WTC11 (cell line): ENCODE measurements at regions not wholly inside any gene's neighbourhood (a gene's known extent, or its start where the extent isn't known, plus 50 kb on each side); places are given as distances from the start of the nearest gene placed in this dataset.
"Not testable (repeated sequence)": the region's sequence is repeated elsewhere in the genome, so short reads cannot be mapped to it uniquely, and the experiment has no call there.

Experiments
- ATAC-seq: fragments of 200-7000 bp; cut with Tn5 transposase; 2 replicates; pipeline ENCODE4 v1.10.0; 2021; ENCODE audit warnings: mild to moderate bottlenecking, moderate library complexity
- CTCF ChIA-PET: fragments of 300-600 bp; sonication (Branson Sonifier 250); formaldehyde crosslinking; loops from one replicate; lab custom pipeline; 2021; ENCODE audit warnings: antibody characterized with exemption; lab: Charles Lee
- POLR2A ChIA-PET: fragments of 350-600 bp; sonication (Branson Sonifier 250); formaldehyde crosslinking; loops from one replicate; lab custom pipeline; 2021; ENCODE audit warnings: antibody characterized with exemption; lab: Charles Lee
- DNase-seq: peaks from one replicate; pipeline ENCODE4 v3.0.0; 2021; ENCODE audit warnings: low spot score
- H3K27ac Mint-ChIP-seq: 2 replicates; pipeline ENCODE4 v1.8.0; 2021; ENCODE audit warnings: mixed read lengths
- H3K27me3 Mint-ChIP-seq: 2 replicates; pipeline ENCODE4 v1.8.0; 2021; ENCODE audit warnings: low read depth, mild to moderate bottlenecking, moderate library complexity, mixed read lengths
- H3K36me3 Mint-ChIP-seq: 2 replicates; pipeline ENCODE4 v1.8.0; 2021; ENCODE audit warnings: mixed read lengths
- H3K4me1 Mint-ChIP-seq: 2 replicates; pipeline ENCODE4 v1.8.0; 2022; ENCODE audit warnings: mixed read lengths
- H3K4me3 Mint-ChIP-seq: 2 replicates; pipeline ENCODE4 v1.8.0; 2021; ENCODE audit warnings: mild to moderate bottlenecking, moderate library complexity, mixed read lengths
- H3K9me3 Mint-ChIP-seq: 2 replicates; pipeline ENCODE4 v1.8.0; 2021; ENCODE audit warnings: mixed read lengths
- CBFB ChIP-seq: sonication (generic); formaldehyde crosslinking; IDR thresholded peaks from 2 replicates; pipeline ENCODE4 v1.8.1; 2022; ENCODE audit warnings: mild to moderate bottlenecking, low read depth, missing genetic modification reagents
- CREB1 ChIP-seq: sonication (generic); formaldehyde crosslinking; IDR thresholded peaks from 2 replicates; pipeline ENCODE4 v1.8.0; 2023; ENCODE audit warnings: mild to moderate bottlenecking, missing genetic modification reagents
- ESRRA ChIP-seq: sonication (generic); formaldehyde crosslinking; IDR thresholded peaks from 2 replicates; pipeline ENCODE4 v1.8.1; 2022; ENCODE audit warnings: mild to moderate bottlenecking, missing genetic modification reagents, borderline replicate concordance
- ETV6 ChIP-seq: sonication (generic); formaldehyde crosslinking; IDR thresholded peaks from 2 replicates; pipeline ENCODE4 v1.8.1; 2022; ENCODE audit warnings: mild to moderate bottlenecking, missing genetic modification reagents
- FOXJ3 ChIP-seq: sonication (generic); formaldehyde crosslinking; IDR thresholded peaks from 2 replicates; pipeline ENCODE4 v1.9.0; 2021; ENCODE audit warnings: missing genetic modification reagents, mild to moderate bottlenecking, borderline replicate concordance
- GRHL2 ChIP-seq: fragments of 250-450 bp; sonication (Bioruptor Pico); IDR thresholded peaks from 2 replicates; pipeline ENCODE4 v1.8.0; 2022; ENCODE audit warnings: mild to moderate bottlenecking, moderate library complexity; ENCODE audit not compliant: insufficient replicate concordance, severe bottlenecking
- IRF2 ChIP-seq: sonication (generic); formaldehyde crosslinking; IDR thresholded peaks from 2 replicates; pipeline ENCODE4 v1.8.0; 2022; ENCODE audit warnings: low read depth, missing genetic modification reagents, borderline replicate concordance
- TEAD1 ChIP-seq: sonication (generic); formaldehyde crosslinking; IDR thresholded peaks from 2 replicates; pipeline ENCODE4 v1.8.0; 2022; ENCODE audit warnings: mild to moderate bottlenecking, missing genetic modification reagents
- TF ChIP-seq, protein P1 (sequence below): sonication (generic); formaldehyde crosslinking; IDR thresholded peaks from 2 replicates; pipeline ENCODE4 v1.8.0; 2022; ENCODE audit warnings: mild to moderate bottlenecking, missing genetic modification reagents
- TF ChIP-seq, protein P2 (sequence below): sonication (generic); formaldehyde crosslinking; IDR thresholded peaks from 2 replicates; pipeline ENCODE4 v1.8.1; 2022; ENCODE audit warnings: low read depth, mild to moderate bottlenecking, moderate library complexity, missing genetic modification reagents, borderline replicate concordance
- TF ChIP-seq, protein P3 (sequence below): sonication (generic); formaldehyde crosslinking; IDR thresholded peaks from 2 replicates; pipeline ENCODE4 v1.8.0; 2022; ENCODE audit warnings: mild to moderate bottlenecking, missing genetic modification reagents
- TF ChIP-seq, protein P4 (sequence below): sonication (generic); formaldehyde crosslinking; IDR thresholded peaks from 2 replicates; pipeline ENCODE4 v1.8.0; 2022; ENCODE audit warnings: missing genetic modification reagents
- TF ChIP-seq, protein P5 (sequence below): fragments of 250-450 bp; sonication (Bioruptor Pico); IDR thresholded peaks from 2 replicates; pipeline ENCODE4 v1.9.0; 2021; ENCODE audit warnings: mild to moderate bottlenecking
- TF ChIP-seq, protein P6 (sequence below): fragments of 250-450 bp; sonication (Bioruptor Pico); IDR thresholded peaks from 2 replicates; pipeline ENCODE4 v1.9.0; 2021; ENCODE audit warnings: mild to moderate bottlenecking, borderline replicate concordance
- TF ChIP-seq, protein P7 (sequence below): sonication (generic); formaldehyde crosslinking; IDR thresholded peaks from 2 replicates; pipeline ENCODE4 v1.8.0; 2022; ENCODE audit warnings: mild to moderate bottlenecking, missing genetic modification reagents
- TF ChIP-seq, protein P8 (sequence below): sonication (generic); formaldehyde crosslinking; IDR thresholded peaks from 2 replicates; pipeline ENCODE4 v1.8.1; 2022; ENCODE audit warnings: low read depth, missing genetic modification reagents, borderline replicate concordance

DNA sequence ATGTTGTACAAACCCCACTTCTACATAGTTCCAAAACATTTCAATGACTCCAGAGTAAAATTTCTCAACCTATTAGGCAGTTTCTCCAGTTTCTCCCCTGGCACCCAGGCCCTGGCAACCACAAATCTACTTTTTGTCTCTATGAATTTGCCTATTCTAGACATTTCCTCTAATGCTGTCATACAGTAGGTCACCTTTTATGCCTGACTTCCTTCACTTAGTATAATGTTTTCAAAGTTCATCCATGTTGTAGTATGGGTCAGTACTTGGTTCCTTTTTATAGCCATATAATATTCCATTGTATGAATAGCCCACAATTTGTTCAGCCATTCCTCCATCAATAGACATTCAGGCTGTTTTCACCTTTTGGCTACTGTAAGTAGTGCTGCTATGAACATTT, 67.0 kb downstream of the SPRING1 start (continued):
- TF ChIP-seq, protein P1, sequence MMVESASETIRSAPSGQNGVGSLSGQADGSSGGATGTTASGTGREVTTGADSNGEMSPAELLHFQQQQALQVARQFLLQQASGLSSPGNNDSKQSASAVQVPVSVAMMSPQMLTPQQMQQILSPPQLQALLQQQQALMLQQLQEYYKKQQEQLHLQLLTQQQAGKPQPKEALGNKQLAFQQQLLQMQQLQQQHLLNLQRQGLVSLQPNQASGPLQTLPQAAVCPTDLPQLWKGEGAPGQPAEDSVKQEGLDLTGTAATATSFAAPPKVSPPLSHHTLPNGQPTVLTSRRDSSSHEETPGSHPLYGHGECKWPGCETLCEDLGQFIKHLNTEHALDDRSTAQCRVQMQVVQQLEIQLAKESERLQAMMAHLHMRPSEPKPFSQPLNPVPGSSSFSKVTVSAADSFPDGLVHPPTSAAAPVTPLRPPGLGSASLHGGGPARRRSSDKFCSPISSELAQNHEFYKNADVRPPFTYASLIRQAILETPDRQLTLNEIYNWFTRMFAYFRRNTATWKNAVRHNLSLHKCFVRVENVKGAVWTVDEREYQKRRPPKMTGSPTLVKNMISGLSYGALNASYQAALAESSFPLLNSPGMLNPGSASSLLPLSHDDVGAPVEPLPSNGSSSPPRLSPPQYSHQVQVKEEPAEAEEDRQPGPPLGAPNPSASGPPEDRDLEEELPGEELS (CRISPR knock-in tag), result no peak
- no peak for TF ChIP-seq CBFB (CRISPR knock-in tag)
- no peak for TF ChIP-seq FOXJ3 (CRISPR knock-in tag)
- no peak for TF ChIP-seq GRHL2 (CRISPR knock-in tag)
- TF ChIP-seq, protein P2, sequence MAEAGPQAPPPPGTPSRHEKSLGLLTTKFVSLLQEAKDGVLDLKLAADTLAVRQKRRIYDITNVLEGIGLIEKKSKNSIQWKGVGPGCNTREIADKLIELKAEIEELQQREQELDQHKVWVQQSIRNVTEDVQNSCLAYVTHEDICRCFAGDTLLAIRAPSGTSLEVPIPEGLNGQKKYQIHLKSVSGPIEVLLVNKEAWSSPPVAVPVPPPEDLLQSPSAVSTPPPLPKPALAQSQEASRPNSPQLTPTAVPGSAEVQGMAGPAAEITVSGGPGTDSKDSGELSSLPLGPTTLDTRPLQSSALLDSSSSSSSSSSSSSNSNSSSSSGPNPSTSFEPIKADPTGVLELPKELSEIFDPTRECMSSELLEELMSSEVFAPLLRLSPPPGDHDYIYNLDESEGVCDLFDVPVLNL, result no peak
- TF ChIP-seq, protein P3, sequence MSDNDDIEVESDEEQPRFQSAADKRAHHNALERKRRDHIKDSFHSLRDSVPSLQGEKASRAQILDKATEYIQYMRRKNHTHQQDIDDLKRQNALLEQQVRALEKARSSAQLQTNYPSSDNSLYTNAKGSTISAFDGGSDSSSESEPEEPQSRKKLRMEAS (CRISPR knock-in tag), result no peak
- TF ChIP-seq, all 79 proteins: peak for 0

DNA sequence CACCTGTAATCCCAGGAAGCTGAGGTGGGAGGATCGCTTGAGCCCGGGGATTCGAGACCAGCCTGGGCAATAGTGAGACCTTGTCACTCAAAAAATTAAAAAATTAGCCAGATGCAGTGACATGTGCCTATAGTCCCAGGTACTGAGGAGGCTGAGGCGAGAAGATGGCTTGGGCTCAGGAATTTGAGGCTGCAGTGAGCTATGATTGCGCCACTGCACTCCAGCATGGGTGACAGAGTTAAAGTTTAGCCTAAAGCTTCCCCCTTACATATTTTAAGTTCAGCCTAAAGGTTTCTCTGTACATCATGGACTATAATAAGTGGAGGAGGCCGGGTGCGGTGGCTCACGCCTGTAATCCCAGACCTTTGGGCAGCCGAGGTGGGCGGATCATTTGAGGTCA, 70.1 kb downstream of the SPRING1 start:
- Mint-ChIP-seq H3K4me1 (peaks cover 32% of the 10 kb centered on the region), H3K4me3 (no peak overlapping the region), H3K9me3 (no peaks in the 10 kb centered on the region), H3K27me3 (no peaks in the 10 kb centered on the region), H3K36me3 (no peaks in the 10 kb centered on the region), H3K27ac (no peak overlapping the region)
- TF ChIP-seq ETV6 (no peak), IRF2 (CRISPR knock-in tag) (no peak), TEAD1 (CRISPR knock-in tag) (no peak), CREB1 (CRISPR knock-in tag) (no peak), ESRRA (CRISPR knock-in tag) (no peak)
- TF ChIP-seq, protein P4, sequence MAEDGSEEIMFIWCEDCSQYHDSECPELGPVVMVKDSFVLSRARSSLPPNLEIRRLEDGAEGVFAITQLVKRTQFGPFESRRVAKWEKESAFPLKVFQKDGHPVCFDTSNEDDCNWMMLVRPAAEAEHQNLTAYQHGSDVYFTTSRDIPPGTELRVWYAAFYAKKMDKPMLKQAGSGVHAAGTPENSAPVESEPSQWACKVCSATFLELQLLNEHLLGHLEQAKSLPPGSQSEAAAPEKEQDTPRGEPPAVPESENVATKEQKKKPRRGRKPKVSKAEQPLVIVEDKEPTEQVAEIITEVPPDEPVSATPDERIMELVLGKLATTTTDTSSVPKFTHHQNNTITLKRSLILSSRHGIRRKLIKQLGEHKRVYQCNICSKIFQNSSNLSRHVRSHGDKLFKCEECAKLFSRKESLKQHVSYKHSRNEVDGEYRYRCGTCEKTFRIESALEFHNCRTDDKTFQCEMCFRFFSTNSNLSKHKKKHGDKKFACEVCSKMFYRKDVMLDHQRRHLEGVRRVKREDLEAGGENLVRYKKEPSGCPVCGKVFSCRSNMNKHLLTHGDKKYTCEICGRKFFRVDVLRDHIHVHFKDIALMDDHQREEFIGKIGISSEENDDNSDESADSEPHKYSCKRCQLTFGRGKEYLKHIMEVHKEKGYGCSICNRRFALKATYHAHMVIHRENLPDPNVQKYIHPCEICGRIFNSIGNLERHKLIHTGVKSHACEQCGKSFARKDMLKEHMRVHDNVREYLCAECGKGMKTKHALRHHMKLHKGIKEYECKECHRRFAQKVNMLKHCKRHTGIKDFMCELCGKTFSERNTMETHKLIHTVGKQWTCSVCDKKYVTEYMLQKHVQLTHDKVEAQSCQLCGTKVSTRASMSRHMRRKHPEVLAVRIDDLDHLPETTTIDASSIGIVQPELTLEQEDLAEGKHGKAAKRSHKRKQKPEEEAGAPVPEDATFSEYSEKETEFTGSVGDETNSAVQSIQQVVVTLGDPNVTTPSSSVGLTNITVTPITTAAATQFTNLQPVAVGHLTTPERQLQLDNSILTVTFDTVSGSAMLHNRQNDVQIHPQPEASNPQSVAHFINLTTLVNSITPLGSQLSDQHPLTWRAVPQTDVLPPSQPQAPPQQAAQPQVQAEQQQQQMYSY (CRISPR knock-in tag), result no peak
- TF ChIP-seq, protein P5, sequence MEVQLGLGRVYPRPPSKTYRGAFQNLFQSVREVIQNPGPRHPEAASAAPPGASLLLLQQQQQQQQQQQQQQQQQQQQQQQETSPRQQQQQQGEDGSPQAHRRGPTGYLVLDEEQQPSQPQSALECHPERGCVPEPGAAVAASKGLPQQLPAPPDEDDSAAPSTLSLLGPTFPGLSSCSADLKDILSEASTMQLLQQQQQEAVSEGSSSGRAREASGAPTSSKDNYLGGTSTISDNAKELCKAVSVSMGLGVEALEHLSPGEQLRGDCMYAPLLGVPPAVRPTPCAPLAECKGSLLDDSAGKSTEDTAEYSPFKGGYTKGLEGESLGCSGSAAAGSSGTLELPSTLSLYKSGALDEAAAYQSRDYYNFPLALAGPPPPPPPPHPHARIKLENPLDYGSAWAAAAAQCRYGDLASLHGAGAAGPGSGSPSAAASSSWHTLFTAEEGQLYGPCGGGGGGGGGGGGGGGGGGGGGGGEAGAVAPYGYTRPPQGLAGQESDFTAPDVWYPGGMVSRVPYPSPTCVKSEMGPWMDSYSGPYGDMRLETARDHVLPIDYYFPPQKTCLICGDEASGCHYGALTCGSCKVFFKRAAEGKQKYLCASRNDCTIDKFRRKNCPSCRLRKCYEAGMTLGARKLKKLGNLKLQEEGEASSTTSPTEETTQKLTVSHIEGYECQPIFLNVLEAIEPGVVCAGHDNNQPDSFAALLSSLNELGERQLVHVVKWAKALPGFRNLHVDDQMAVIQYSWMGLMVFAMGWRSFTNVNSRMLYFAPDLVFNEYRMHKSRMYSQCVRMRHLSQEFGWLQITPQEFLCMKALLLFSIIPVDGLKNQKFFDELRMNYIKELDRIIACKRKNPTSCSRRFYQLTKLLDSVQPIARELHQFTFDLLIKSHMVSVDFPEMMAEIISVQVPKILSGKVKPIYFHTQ (CRISPR knock-in tag), result no peak
- TF ChIP-seq, protein P6, sequence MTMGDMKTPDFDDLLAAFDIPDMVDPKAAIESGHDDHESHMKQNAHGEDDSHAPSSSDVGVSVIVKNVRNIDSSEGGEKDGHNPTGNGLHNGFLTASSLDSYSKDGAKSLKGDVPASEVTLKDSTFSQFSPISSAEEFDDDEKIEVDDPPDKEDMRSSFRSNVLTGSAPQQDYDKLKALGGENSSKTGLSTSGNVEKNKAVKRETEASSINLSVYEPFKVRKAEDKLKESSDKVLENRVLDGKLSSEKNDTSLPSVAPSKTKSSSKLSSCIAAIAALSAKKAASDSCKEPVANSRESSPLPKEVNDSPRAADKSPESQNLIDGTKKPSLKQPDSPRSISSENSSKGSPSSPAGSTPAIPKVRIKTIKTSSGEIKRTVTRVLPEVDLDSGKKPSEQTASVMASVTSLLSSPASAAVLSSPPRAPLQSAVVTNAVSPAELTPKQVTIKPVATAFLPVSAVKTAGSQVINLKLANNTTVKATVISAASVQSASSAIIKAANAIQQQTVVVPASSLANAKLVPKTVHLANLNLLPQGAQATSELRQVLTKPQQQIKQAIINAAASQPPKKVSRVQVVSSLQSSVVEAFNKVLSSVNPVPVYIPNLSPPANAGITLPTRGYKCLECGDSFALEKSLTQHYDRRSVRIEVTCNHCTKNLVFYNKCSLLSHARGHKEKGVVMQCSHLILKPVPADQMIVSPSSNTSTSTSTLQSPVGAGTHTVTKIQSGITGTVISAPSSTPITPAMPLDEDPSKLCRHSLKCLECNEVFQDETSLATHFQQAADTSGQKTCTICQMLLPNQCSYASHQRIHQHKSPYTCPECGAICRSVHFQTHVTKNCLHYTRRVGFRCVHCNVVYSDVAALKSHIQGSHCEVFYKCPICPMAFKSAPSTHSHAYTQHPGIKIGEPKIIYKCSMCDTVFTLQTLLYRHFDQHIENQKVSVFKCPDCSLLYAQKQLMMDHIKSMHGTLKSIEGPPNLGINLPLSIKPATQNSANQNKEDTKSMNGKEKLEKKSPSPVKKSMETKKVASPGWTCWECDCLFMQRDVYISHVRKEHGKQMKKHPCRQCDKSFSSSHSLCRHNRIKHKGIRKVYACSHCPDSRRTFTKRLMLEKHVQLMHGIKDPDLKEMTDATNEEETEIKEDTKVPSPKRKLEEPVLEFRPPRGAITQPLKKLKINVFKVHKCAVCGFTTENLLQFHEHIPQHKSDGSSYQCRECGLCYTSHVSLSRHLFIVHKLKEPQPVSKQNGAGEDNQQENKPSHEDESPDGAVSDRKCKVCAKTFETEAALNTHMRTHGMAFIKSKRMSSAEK (CRISPR knock-in tag), result no peak
- TF ChIP-seq, protein P7, sequence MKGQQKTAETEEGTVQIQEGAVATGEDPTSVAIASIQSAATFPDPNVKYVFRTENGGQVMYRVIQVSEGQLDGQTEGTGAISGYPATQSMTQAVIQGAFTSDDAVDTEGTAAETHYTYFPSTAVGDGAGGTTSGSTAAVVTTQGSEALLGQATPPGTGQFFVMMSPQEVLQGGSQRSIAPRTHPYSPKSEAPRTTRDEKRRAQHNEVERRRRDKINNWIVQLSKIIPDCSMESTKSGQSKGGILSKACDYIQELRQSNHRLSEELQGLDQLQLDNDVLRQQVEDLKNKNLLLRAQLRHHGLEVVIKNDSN (CRISPR knock-in tag), result no peak
- TF ChIP-seq, protein P8, sequence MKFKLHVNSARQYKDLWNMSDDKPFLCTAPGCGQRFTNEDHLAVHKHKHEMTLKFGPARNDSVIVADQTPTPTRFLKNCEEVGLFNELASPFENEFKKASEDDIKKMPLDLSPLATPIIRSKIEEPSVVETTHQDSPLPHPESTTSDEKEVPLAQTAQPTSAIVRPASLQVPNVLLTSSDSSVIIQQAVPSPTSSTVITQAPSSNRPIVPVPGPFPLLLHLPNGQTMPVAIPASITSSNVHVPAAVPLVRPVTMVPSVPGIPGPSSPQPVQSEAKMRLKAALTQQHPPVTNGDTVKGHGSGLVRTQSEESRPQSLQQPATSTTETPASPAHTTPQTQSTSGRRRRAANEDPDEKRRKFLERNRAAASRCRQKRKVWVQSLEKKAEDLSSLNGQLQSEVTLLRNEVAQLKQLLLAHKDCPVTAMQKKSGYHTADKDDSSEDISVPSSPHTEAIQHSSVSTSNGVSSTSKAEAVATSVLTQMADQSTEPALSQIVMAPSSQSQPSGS (CRISPR knock-in tag), result no peak
- DNase-seq (no peak), ATAC-seq (no peak)
- ChIA-PET POLR2A (no interaction called here), CTCF (no interaction called here)

DNA sequence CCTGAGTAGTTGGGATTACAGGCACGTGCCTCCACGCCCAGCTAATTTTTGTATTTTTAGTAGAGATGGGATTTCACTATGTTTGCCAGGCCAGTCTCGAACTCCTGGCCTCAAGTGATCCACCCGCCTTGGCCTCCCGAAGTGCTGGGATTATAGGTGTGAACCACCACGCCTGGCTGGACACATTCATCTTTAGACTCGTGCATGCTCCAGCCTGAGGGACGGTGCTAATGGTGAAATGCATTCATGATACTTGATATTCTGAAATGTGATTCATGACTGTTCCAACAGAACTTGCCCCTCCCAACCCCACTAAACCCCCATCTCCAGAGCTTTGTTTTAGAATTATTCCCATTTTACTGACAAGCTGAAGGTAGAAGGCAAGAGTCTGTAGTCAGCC, 71.0 kb downstream of the SPRING1 start:
- H3K27me3 Mint-ChIP-seq, H3K27ac Mint-ChIP-seq, ATAC-seq, H3K4me3 Mint-ChIP-seq, H3K9me3 Mint-ChIP-seq, POLR2A ChIA-PET, DNase-seq, H3K36me3 Mint-ChIP-seq: not testable (repeated sequence)
- peaks cover 39% of the 10 kb centered on the region for H3K4me1 Mint-ChIP-seq
- CTCF ChIA-PET, result interaction anchor here (1.4 kb wide), 1 partner anchor 21 kb away, joined by 4 read pairs; no protein-coding TSS in a partner anchor
